ENCODE measurements at regions not wholly inside any gene's neighbourhood (a gene's known extent, or its start where the extent isn't known, plus 50 kb on each side); places are given as distances from the start of the nearest gene placed in this dataset.
A peak's percentile ranks its signal among the peaks of the same experiment; 100 is the strongest.

DNA sequence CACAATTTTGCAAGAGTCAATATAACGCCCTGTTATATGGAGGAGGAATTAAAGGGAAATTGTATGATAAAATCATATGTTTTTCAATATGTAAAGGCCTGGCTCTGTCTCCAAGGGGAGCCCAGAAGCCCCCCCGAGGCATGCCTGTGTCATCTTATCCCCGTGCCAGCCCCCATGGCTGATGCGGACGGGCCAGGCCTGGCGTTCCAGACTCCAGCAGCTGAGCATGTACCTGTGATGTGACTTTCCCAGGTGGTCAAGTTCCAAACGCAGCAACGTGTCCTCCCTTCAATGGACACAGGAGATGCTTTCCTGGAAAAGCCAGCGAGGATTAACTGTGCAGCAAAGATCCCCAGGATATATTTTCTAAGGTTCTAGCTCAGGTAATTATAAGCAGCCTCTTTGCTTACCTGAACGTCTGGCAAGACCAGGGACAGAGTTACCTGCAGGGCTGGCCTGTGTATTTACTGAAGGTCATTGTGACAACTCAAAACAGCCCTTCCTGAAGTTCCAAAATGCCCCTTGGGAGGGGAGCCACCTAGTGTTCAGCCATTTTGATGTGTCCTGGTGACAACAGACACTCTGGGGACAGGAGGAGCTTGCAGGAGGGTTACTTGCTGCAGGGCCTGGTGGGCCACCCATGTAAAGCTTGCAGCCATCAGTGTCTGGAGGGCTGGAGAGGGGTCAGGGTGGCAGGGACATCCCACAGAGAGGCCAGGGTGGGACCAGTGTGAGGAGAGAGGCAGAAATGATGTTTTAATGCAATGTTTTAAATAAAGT lies 53.3 kb upstream of the RNU6ATAC start (continued):
- peak; percentile 34 for TF ChIP-seq SP1 (IDR thresholded peaks at IDR 0.05)

DNA sequence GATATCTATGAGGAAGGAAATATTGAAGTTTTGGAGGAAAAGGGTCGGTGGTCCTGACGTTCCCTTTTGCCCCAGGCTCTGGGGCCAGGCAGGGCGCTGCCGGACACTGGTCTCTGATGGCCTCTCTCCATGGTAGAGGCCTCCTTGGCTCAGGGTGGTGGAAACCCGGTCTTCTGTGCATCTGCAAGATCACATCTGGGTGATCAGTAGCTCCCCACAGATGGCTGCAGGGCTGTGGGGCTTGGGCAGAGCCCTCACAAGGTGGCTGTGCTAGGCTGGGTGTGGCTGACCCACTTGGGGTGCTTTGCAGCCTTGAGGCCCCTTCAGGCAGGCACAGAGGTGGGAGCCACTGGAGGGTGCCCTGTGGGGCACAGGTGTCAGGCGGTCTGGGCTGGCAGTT lies 53.9 kb upstream of the RNU6ATAC start:
- Histone ChIP-seq H3K27me3 (ENCODE audit: control insufficient read depth in 4 of 4, insufficient read depth in 4 of 4, low read length in 3 of 4) (no peaks in the 10 kb centered on the region), H3K9me3 (ENCODE audit: control insufficient read depth in 4 of 4, low read length in 3 of 4) (no peaks in the 10 kb centered on the region), H3K27ac (ENCODE audit: low read depth in 1 of 2, low read length in 2 of 2) (peak overlapping the region; percentile 95 to 99), H3K4me3 (ENCODE audit: low read depth in 1 of 3, low read length in 3 of 3) (no peak overlapping the region), H3K36me3 (ENCODE audit: control insufficient read depth in 4 of 4, insufficient read depth in 3 of 4, low read depth in 1 of 4, low read length in 3 of 4) (no peaks in the 10 kb centered on the region), H3K4me1 (ENCODE audit: control insufficient read depth in 4 of 4, insufficient read depth in 4 of 4, low read length in 3 of 4) (peaks cover 24 to 75% (median 52%) of the 10 kb centered on the region in 4 donors), H3K9ac (ENCODE audit: low read depth in 1 of 2, low read length in 2 of 2) (peak overlapping the region; percentile 42 to 56)
- TF ChIP-seq YY1 (IDR thresholded peaks at IDR 0.05) (no peak), RXRA (IDR thresholded peaks at IDR 0.05) (no peak), TAF1 (conservative IDR thresholded peaks at IDR 0.05) (no peak), HNF4A (conservative IDR thresholded peaks at IDR 0.05) (no peak), SP1 (IDR thresholded peaks at IDR 0.05) (no peak), FOXA2 (IDR thresholded peaks at IDR 0.05) (no peak), EGR1 (IDR thresholded peaks at IDR 0.05; ENCODE audit: low read depth in 2 of 2) (no peak), GABPA (IDR thresholded peaks at IDR 0.05 in 1 of 2, conservative IDR thresholded peaks at IDR 0.05 in 1 of 2) (no peak), HNF4G (IDR thresholded peaks at IDR 0.05) (no peak)
- TF ChIP-seq, protein P1, sequence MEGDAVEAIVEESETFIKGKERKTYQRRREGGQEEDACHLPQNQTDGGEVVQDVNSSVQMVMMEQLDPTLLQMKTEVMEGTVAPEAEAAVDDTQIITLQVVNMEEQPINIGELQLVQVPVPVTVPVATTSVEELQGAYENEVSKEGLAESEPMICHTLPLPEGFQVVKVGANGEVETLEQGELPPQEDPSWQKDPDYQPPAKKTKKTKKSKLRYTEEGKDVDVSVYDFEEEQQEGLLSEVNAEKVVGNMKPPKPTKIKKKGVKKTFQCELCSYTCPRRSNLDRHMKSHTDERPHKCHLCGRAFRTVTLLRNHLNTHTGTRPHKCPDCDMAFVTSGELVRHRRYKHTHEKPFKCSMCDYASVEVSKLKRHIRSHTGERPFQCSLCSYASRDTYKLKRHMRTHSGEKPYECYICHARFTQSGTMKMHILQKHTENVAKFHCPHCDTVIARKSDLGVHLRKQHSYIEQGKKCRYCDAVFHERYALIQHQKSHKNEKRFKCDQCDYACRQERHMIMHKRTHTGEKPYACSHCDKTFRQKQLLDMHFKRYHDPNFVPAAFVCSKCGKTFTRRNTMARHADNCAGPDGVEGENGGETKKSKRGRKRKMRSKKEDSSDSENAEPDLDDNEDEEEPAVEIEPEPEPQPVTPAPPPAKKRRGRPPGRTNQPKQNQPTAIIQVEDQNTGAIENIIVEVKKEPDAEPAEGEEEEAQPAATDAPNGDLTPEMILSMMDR (IDR thresholded peaks at IDR 0.05; ENCODE audit: low read depth, low read length, missing input control), result no peak
- TF ChIP-seq, protein P2, sequence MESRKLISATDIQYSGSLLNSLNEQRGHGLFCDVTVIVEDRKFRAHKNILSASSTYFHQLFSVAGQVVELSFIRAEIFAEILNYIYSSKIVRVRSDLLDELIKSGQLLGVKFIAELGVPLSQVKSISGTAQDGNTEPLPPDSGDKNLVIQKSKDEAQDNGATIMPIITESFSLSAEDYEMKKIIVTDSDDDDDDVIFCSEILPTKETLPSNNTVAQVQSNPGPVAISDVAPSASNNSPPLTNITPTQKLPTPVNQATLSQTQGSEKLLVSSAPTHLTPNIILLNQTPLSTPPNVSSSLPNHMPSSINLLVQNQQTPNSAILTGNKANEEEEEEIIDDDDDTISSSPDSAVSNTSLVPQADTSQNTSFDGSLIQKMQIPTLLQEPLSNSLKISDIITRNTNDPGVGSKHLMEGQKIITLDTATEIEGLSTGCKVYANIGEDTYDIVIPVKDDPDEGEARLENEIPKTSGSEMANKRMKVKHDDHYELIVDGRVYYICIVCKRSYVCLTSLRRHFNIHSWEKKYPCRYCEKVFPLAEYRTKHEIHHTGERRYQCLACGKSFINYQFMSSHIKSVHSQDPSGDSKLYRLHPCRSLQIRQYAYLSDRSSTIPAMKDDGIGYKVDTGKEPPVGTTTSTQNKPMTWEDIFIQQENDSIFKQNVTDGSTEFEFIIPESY (IDR thresholded peaks at IDR 0.05), result no peak
- 60% methylated on average over 6 of the region's 6 CpGs for WGBS
- no peak for DNase-seq (ENCODE audit: low spot score)

DNA sequence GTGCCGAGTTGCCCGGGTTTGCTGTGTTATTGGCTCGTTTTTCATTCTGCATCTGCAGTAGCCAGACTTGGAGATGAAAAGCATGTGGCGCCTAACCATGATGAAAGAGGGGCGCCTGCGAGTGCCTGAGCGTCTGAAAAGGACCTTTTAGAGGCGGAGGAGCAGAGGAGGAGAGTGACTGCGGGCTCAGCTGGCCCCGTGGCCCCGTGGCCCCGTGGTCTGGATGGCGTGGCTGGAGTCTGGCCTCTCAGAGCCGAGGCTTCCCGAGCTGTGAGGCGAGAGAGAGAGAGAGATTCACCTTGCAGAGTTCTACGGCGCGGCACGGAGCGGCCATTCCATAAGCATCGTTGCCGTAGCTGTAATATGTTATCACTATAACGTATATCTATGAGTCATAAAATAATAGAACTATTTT lies 55.3 kb upstream of the RNU6ATAC start:
- peak overlapping the region; percentile 95 to 99 for H3K27ac ChIP-seq (ENCODE audit: low read depth in 1 of 2, low read length in 2 of 2)
- H3K9me3 ChIP-seq (ENCODE audit: control insufficient read depth in 4 of 4, low read length in 3 of 4), result no peaks in the 10 kb centered on the region
- H3K9ac ChIP-seq (ENCODE audit: low read depth in 1 of 2, low read length in 2 of 2), result peak overlapping the region; percentile 86 to 98
- DNase-seq (ENCODE audit: low spot score), result no peak
- no peaks in the 10 kb centered on the region for H3K27me3 ChIP-seq (ENCODE audit: control insufficient read depth in 4 of 4, insufficient read depth in 4 of 4, low read length in 3 of 4)
- peak overlapping the region; percentile 44 to 54 (median 48) for H3K4me3 ChIP-seq (ENCODE audit: low read depth in 1 of 3, low read length in 3 of 3)
- H3K36me3 ChIP-seq (ENCODE audit: control insufficient read depth in 4 of 4, insufficient read depth in 3 of 4, low read depth in 1 of 4, low read length in 3 of 4), result no peaks in the 10 kb centered on the region
- WGBS, result 37% methylated on average over 24 of the region's 24 CpGs
- peaks cover 27 to 75% (median 59%) of the 10 kb centered on the region in 4 donors for H3K4me1 ChIP-seq (ENCODE audit: control insufficient read depth in 4 of 4, insufficient read depth in 4 of 4, low read length in 3 of 4)
- TF ChIP-seq JUND (IDR thresholded peaks at IDR 0.05) (no peak), HNF4A (conservative IDR thresholded peaks at IDR 0.05) (no peak), NR2F2 (IDR thresholded peaks at IDR 0.05) (no peak), EGR1 (IDR thresholded peaks at IDR 0.05; ENCODE audit: low read depth in 2 of 2) (no peak), RXRA (IDR thresholded peaks at IDR 0.05) (no peak), FOXA2 (IDR thresholded peaks at IDR 0.05) (no peak), RAD21 (IDR thresholded peaks at IDR 0.05) (no peak)
- TF ChIP-seq, protein P3, sequence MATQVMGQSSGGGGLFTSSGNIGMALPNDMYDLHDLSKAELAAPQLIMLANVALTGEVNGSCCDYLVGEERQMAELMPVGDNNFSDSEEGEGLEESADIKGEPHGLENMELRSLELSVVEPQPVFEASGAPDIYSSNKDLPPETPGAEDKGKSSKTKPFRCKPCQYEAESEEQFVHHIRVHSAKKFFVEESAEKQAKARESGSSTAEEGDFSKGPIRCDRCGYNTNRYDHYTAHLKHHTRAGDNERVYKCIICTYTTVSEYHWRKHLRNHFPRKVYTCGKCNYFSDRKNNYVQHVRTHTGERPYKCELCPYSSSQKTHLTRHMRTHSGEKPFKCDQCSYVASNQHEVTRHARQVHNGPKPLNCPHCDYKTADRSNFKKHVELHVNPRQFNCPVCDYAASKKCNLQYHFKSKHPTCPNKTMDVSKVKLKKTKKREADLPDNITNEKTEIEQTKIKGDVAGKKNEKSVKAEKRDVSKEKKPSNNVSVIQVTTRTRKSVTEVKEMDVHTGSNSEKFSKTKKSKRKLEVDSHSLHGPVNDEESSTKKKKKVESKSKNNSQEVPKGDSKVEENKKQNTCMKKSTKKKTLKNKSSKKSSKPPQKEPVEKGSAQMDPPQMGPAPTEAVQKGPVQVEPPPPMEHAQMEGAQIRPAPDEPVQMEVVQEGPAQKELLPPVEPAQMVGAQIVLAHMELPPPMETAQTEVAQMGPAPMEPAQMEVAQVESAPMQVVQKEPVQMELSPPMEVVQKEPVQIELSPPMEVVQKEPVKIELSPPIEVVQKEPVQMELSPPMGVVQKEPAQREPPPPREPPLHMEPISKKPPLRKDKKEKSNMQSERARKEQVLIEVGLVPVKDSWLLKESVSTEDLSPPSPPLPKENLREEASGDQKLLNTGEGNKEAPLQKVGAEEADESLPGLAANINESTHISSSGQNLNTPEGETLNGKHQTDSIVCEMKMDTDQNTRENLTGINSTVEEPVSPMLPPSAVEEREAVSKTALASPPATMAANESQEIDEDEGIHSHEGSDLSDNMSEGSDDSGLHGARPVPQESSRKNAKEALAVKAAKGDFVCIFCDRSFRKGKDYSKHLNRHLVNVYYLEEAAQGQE (IDR thresholded peaks at IDR 0.05), result no peak
- TF ChIP-seq, protein P1 (IDR thresholded peaks at IDR 0.05; ENCODE audit: low read depth, low read length, missing input control), result no peak
- TF ChIP-seq, protein P4, sequence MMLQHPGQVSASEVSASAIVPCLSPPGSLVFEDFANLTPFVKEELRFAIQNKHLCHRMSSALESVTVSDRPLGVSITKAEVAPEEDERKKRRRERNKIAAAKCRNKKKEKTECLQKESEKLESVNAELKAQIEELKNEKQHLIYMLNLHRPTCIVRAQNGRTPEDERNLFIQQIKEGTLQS (IDR thresholded peaks at IDR 0.05), result no peak
